Neuronal stem cell (in vitro differentiated cells): ENCODE measurements at regions not wholly inside any gene's neighbourhood (a gene's known extent, or its start where the extent isn't known, plus 50 kb on each side); places are given as distances from the start of the nearest gene placed in this dataset.

ENCODE experiments used
- DNase-seq: peaks from one replicate; pipeline ENCODE4 v3.0.0-alpha.2; 2013; ENCODE audit warnings: low spot score
- H2AFZ ChIP-seq: one replicate; pipeline ENCODE4 v1.6.1; 2013; ENCODE audit warnings: mild to moderate bottlenecking, low read length, inconsistent platforms
- H2AK5ac ChIP-seq: 2 replicates; pipeline ENCODE4 v1.6.1; 2013; ENCODE audit warnings: low read depth, mild to moderate bottlenecking, inconsistent platforms, low read length, moderate library complexity, mixed read lengths
- H2BK120ac ChIP-seq: 2 replicates; pipeline ENCODE4 v1.6.1; 2013; ENCODE audit warnings: low read depth, mild to moderate bottlenecking, inconsistent platforms, low read length, moderate library complexity, mixed read lengths
- H2BK12ac ChIP-seq: one replicate; pipeline ENCODE4 v1.6.1; 2013; ENCODE audit warnings: low read length, inconsistent platforms
- H2BK15ac ChIP-seq: 2 replicates; pipeline ENCODE4 v1.6.1; 2013; ENCODE audit warnings: mild to moderate bottlenecking, low read length, inconsistent platforms, mixed read lengths
- H2BK5ac ChIP-seq: one replicate; pipeline ENCODE4 v1.6.1; 2013; ENCODE audit warnings: inconsistent platforms, mild to moderate bottlenecking, low read length, moderate library complexity
- H3K14ac ChIP-seq: one replicate; pipeline ENCODE4 v1.6.1; 2013; ENCODE audit warnings: low read length, inconsistent platforms
- H3K18ac ChIP-seq: 2 replicates; pipeline ENCODE4 v1.6.1; 2013; ENCODE audit warnings: low read length, inconsistent platforms
- H3K23ac ChIP-seq: 2 replicates; pipeline ENCODE4 v1.6.1; 2013; ENCODE audit warnings: low read depth, mild to moderate bottlenecking, mixed read lengths, low read length, inconsistent platforms; ENCODE audit not compliant: poor library complexity
- H3K27ac ChIP-seq: replicated peaks from 3 replicates; pipeline ENCODE4 v1.5.1; 2013; ENCODE audit warnings: low read length, inconsistent platforms
- H3K27me3 ChIP-seq, 3 experiments: 2 replicates each; pipeline ENCODE4 v1.6.1; 2013; ENCODE audit warnings: low read length in 3 of 3, mild to moderate bottlenecking in 2 of 3, inconsistent platforms in 1 of 3, low read depth in 1 of 3, mixed read lengths in 1 of 3, moderate library complexity in 1 of 3; ENCODE audit not compliant: control insufficient read depth in 3 of 3, insufficient read depth in 3 of 3
- H3K36me3 ChIP-seq, 2 donors: replicated peaks in 1 of 2; 2 replicates each; pipeline ENCODE4 v1.6.1; 2013; ENCODE audit warnings: low read length in 2 of 2; ENCODE audit not compliant: control insufficient read depth in 2 of 2, insufficient read depth in 2 of 2
- H3K4ac ChIP-seq: 2 replicates; pipeline ENCODE4 v1.6.1; 2013; ENCODE audit warnings: inconsistent platforms, mild to moderate bottlenecking, low read length, moderate library complexity
- H3K4me1 ChIP-seq, 2 donors: 1 replicate in 1 of 2; 2 replicates in 1 of 2; pipeline ENCODE4 v1.6.1; 2013; ENCODE audit warnings: low read length in 2 of 2, low read depth in 1 of 2; ENCODE audit not compliant: control insufficient read depth in 2 of 2, insufficient read depth in 1 of 2
- H3K4me2 ChIP-seq: one replicate; pipeline ENCODE4 v1.6.1; 2013; ENCODE audit warnings: mild to moderate bottlenecking, low read length, inconsistent platforms; ENCODE audit not compliant: insufficient read depth, poor library complexity, severe bottlenecking
- H3K4me3 ChIP-seq, 2 donors: 2 replicates each; pipeline ENCODE4 v1.5.1; 2013; ENCODE audit warnings: low read length in 2 of 2, mild to moderate bottlenecking in 2 of 2, inconsistent platforms in 1 of 2, moderate library complexity in 1 of 2
- H3K79me1 ChIP-seq: one replicate; pipeline ENCODE4 v1.6.1; 2013; ENCODE audit warnings: low read depth, mild to moderate bottlenecking, inconsistent platforms, low read length, moderate library complexity
- H3K9ac ChIP-seq: one replicate; pipeline ENCODE4 v1.6.1; 2013; ENCODE audit warnings: mild to moderate bottlenecking, low read depth, low read length, inconsistent platforms; ENCODE audit not compliant: poor library complexity
- H3K9me3 ChIP-seq, 2 donors: replicated peaks in 1 of 2; 2 replicates each; pipeline versions ENCODE3 to v1.6.1; 2013; ENCODE audit warnings: low read length in 2 of 2, mild to moderate bottlenecking in 2 of 2, inconsistent platforms in 1 of 2, low read depth in 1 of 2, mixed read lengths in 1 of 2, moderate library complexity in 1 of 2; ENCODE audit not compliant: control insufficient read depth in 2 of 2, insufficient read depth in 1 of 2
- H4K8ac ChIP-seq: one replicate; pipeline ENCODE4 v1.6.1; 2013; ENCODE audit warnings: low read depth, mild to moderate bottlenecking, inconsistent platforms, low read length, moderate library complexity
- H4K91ac ChIP-seq: one replicate; pipeline ENCODE4 v1.6.1; 2013; ENCODE audit warnings: low read length, low read depth, mild to moderate bottlenecking, inconsistent platforms; ENCODE audit not compliant: poor library complexity
- WGBS, 2 donors: extraction: QIAGEN DNeasy Blood & Tissue Kit; methylation state at CpG; one replicate each; pipeline ENCODE4 v1.1.7; 2013; ENCODE audit warnings: missing lambda C conversion rate in 2 of 2, mixed read lengths in 1 of 2; ENCODE audit not compliant: insufficient read length in 2 of 2, insufficient replicate concordance in 1 of 2; ENCODE audit errors: extremely low coverage in 2 of 2; 5-methylcytosine and 5-hydroxymethylcytosine counted together

DNA sequence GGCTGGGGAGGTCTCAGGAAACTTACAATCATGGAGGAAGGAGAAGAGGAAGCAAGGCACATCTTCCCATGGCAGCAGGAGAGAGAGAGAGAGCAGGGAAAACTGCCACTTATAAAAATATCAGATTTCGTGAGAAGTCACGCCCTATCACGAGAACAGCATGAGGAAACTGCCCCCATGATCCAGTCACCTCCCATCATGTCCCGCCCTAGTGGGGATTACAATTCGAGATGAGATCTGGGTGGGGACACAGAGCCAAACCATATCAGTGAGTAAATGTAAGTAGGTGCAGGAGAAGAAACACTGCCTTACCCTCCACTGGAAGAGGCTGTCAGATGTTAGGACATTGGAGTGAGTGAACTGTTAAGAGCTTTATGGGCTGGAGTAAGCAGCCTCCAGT lies 270.4 kb downstream of the TFAP2C start:
- H2BK120ac ChIP-seq, result no peak overlapping the region
- H4K91ac ChIP-seq, result no peak overlapping the region
- peaks cover 0 to 3% of the 10 kb centered on the region in 2 donors for H3K4me1 ChIP-seq
- no peak overlapping the region for H3K9ac ChIP-seq
- no peak overlapping the region for H2AFZ ChIP-seq
- no peak overlapping the region for H2BK5ac ChIP-seq
- H2BK15ac ChIP-seq, result no peak overlapping the region
- peaks cover 0 to 5% of the 10 kb centered on the region in 2 donors for H3K9me3 ChIP-seq
- H3K79me1 ChIP-seq, result no peaks in the 10 kb centered on the region
- no peak overlapping the region for H4K8ac ChIP-seq
- no CpG with 5 or more reads among the region's 5 CpGs for WGBS, 2 donors
- no peak overlapping the region for H3K4ac ChIP-seq
- no peak overlapping the region for H3K27ac ChIP-seq
- no peak overlapping the region for H3K18ac ChIP-seq
- no peak overlapping the region for H3K23ac ChIP-seq
- no peak overlapping the region for H2BK12ac ChIP-seq
- no peak overlapping the region for H3K4me2 ChIP-seq
- no peak overlapping the region for H3K14ac ChIP-seq
- no peaks in the 10 kb centered on the region for H3K36me3 ChIP-seq
- no peak overlapping the region for H3K4me3 ChIP-seq
- H3K27me3 ChIP-seq, result peaks cover 0 to 10% (median 0%) of the 10 kb centered on the region in 3 experiments
- no peak for DNase-seq
- no peak overlapping the region for H2AK5ac ChIP-seq

GRCh38 chr20:56900252-56900651 lies 271.1 kb downstream of the TFAP2C start:
- H4K91ac ChIP-seq, result no peak overlapping the region
- H3K4me2 ChIP-seq, result no peak overlapping the region
- H3K36me3 ChIP-seq, result no peaks in the 10 kb centered on the region
- H3K27ac ChIP-seq, result no peak overlapping the region
- H2AK5ac ChIP-seq, result no peak overlapping the region
- no peak for DNase-seq
- H2BK5ac ChIP-seq, result no peak overlapping the region
- no peak overlapping the region for H4K8ac ChIP-seq
- H3K9ac ChIP-seq, result no peak overlapping the region
- no peak overlapping the region for H3K4ac ChIP-seq
- no peak overlapping the region for H2BK15ac ChIP-seq
- H3K4me1 ChIP-seq, result peaks cover 0 to 3% of the 10 kb centered on the region in 2 donors
- no peaks in the 10 kb centered on the region for H3K79me1 ChIP-seq
- H3K18ac ChIP-seq, result no peak overlapping the region
- peaks cover 0 to 10% (median 0%) of the 10 kb centered on the region in 3 experiments for H3K27me3 ChIP-seq
- H2AFZ ChIP-seq, result no peak overlapping the region
- no CpG with 5 or more reads among the region's 9 CpGs for WGBS, 2 donors
- no peak overlapping the region for H3K23ac ChIP-seq
- no peak overlapping the region for H2BK120ac ChIP-seq
- H3K14ac ChIP-seq, result no peak overlapping the region
- H3K4me3 ChIP-seq, result no peak overlapping the region
- no peak overlapping the region for H2BK12ac ChIP-seq
- peaks cover 0 to 5% of the 10 kb centered on the region in 2 donors for H3K9me3 ChIP-seq

GRCh38 chr20:56903421-56903820 lies 274.3 kb downstream of the TFAP2C start:
- WGBS, 2 donors, result no CpG with 5 or more reads among the region's 1 CpG
- H4K8ac ChIP-seq, result no peak overlapping the region

GRCh38 chr20:56903858-56904257 lies 274.8 kb downstream of the TFAP2C start:
- Histone ChIP-seq H3K36me3 (no peaks in the 10 kb centered on the region), H2AK5ac (no peak overlapping the region), H4K8ac (no peak overlapping the region), H3K4ac (no peak overlapping the region), H3K4me3 (no peak overlapping the region), H3K9ac (no peak overlapping the region), H2BK120ac (no peak overlapping the region), H2AFZ (no peak overlapping the region), H4K91ac (no peak overlapping the region), H2BK5ac (no peak overlapping the region), H2BK15ac (no peak overlapping the region), H3K14ac (no peak overlapping the region), H3K27me3 (no peaks in the 10 kb centered on the region), H3K23ac (no peak overlapping the region), H3K27ac (no peak overlapping the region), H3K4me2 (no peak overlapping the region), H3K4me1 (no peaks in the 10 kb centered on the region), H3K79me1 (no peaks in the 10 kb centered on the region), H3K9me3 (peaks cover 0 to 5% of the 10 kb centered on the region in 2 donors), H3K18ac (no peak overlapping the region), H2BK12ac (no peak overlapping the region)
- WGBS, 2 donors, result no CpG with 5 or more reads among the region's 4 CpGs
- DNase-seq, result no peak

More at GRCh38 chr20:56903421-56903820, 274.3 kb downstream of the TFAP2C start:
- H2AFZ ChIP-seq, result no peak overlapping the region
- no peak overlapping the region for H3K18ac ChIP-seq
- no peak overlapping the region for H4K91ac ChIP-seq
- H2BK12ac ChIP-seq, result no peak overlapping the region
- no peak overlapping the region for H3K4me3 ChIP-seq
- H3K79me1 ChIP-seq, result no peaks in the 10 kb centered on the region
- no peaks in the 10 kb centered on the region for H3K27me3 ChIP-seq
- no peak overlapping the region for H2AK5ac ChIP-seq
- no peak overlapping the region for H3K27ac ChIP-seq
- no peak overlapping the region for H2BK5ac ChIP-seq
- no peak overlapping the region for H3K4me2 ChIP-seq
- no peaks in the 10 kb centered on the region for H3K36me3 ChIP-seq
- H2BK15ac ChIP-seq, result no peak overlapping the region
- H3K23ac ChIP-seq, result no peak overlapping the region
- DNase-seq, result no peak
- no peaks in the 10 kb centered on the region for H3K4me1 ChIP-seq
- H3K4ac ChIP-seq, result no peak overlapping the region
- H3K14ac ChIP-seq, result no peak overlapping the region
- H3K9ac ChIP-seq, result no peak overlapping the region
- peaks cover 0 to 5% of the 10 kb centered on the region in 2 donors for H3K9me3 ChIP-seq
- H2BK120ac ChIP-seq, result no peak overlapping the region
